Activated CD8-positive, alpha-beta memory T cell treated with anti-CD3 and anti-CD28 coated beads, Interleukin-2, amount 50 U/mL, for 48 hours (primary cell): ENCODE measurements at regions not wholly inside any gene's neighbourhood (a gene's known extent, or its start where the extent isn't known, plus 50 kb on each side); places are given as distances from the start of the nearest gene placed in this dataset.
A peak's percentile ranks its signal among the peaks of the same experiment; 100 is the strongest.

Source experiments
- DNase-seq: peaks from one replicate; pipeline ENCODE4 v3.0.0-alpha.2; 2020

DNA sequence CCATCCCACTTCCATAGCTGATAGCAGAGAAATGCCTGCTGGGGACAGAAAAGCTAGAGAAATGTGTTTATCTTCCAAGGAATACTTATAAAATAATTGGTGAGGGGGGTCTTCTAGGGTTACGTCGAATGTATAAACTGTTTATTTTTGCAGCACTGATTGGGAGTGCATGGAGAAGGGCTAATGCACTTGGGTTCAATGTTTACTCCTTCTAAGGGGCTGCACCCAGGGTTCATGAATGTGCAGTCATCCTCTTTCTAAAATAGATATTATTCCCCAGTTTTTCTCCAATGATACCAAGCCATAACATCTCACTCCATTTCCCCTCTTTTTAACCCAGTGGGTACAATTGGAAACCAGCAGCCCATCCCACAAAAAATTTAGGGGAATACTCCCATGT, 336.9 kb downstream of the ETS1 start:
- DNase-seq, result no peak

GRCh38 chr11:128246810-128247594, 340.4 kb downstream of the ETS1 start:
- no peak for DNase-seq

DNA sequence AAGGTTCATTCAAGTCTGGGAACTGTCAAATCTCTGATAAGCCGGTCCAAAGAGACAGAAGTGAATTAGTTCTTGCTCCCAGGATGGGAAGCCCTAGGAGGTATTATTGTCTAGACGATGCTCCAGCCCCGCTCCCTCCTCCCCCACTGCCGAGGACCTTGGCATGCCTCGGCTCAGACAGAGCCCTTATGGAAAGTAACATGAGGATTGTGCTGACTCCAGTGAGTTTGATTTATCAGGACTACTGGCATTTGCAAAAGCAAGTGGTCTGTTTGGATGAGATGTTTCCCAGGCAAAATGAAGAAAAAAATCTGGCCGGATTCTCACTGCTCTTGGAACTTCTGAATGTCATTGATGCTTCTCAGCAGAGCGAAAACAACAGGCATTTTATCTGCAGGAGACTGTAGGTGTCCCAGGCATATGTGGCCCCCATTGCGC, 341.0 kb downstream of the ETS1 start:
- no peak for DNase-seq

DNA sequence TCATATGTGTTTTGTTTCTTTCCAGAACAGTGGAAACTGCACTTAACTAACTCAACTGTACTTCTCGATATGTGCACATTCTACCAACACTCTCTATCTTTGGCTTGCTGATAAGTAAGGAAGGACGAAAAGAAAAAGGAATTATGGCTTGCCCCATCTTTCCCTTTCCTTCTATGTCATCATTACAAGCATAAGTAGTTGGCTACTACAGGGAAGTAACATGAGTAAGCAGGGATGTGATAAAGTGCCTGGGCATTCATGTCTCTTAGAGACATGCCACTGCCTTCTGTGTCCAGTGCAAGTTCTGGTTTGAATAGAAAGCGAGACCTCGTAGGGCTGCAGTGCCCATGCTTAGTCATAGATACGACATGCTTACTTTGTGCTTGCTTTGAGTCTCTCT, 342.5 kb downstream of the ETS1 start:
- DNase-seq, result no peak

- no peak for DNase-seq
These were observed 344.9 kb downstream of the ETS1 start for GRCh38 chr11:128242451-128242850.

DNA sequence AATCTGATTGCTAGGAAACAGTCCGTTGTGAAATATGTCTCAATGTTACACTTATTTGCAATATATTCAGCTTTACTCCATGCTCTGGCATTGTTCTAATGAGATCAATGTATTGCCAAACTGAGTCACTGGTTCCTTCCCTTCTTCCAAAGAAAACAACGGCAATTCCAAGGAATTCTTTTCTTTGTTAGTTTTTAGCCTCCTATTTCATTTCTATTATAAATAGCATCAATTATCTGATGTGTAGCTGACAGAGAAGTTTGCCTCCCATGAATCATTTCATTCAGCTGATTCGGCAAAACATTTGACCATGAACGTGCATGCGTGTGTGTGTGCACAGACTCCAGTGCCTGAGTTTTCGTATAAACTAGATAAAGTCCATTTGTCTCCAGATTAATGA, 346.8 kb downstream of the ETS1 start:
- no peak for DNase-seq

GRCh38 chr11:128239306-128239705, 348.1 kb downstream of the ETS1 start:
- DNase-seq, result no peak

- DNase-seq, result no peak
These were observed 348.7 kb downstream of the ETS1 start for GRCh38 chr11:128238521-128239265.

DNA sequence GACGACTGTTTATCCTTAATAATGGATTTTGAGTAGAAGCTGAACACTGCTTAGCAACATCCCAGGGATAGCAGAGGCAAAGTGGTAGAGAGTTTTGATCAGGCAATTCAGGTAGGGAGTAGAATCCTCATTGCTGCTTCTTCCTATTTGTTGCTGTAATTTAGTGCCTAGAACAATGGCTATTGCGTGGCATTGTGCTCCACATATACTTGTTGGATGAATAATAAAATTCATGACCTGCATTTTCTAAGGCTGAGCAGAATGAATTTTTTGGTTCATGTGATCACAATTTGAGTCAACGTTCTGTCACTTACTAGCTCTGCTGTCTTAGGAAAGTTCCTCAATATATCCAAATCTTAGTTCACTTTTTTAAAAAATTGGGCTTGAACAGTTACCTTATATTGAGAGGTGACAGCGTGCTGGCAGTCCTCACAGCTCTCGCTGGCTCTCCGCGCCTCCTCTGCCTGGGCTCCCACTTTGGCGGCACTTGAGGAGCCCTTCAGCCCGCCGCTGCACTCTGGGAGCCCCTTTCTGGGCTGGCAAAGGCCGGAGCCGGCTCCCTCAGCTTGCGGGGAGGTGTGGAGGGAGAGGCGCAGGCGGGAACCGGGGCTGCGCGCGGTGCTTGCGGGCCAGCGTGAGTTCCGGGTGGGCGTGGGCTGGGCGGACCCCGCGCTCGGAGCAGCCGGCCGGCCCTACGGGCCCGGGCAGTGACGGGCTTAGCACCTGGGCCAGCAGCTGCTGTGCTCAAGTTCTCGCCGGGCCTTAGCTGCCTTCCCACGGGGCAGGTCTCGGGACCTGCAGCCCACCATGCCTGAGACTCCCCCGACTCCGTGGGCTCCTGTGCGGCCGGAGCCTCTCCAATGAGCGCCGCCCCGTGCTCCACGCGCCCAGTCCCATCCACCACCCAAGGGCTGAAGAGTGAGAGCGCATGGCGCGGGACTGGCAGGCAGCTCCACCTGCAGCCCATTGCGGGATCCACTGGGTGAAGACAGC, 350.6 kb downstream of the ETS1 start:
- DNase-seq, result no peak

GRCh38 chr11:128235958-128236357, 351.4 kb downstream of the ETS1 start:
- no peak for DNase-seq

GRCh38 chr11:128235426-128235825, 351.9 kb downstream of the ETS1 start:
- DNase-seq, result no peak

DNA sequence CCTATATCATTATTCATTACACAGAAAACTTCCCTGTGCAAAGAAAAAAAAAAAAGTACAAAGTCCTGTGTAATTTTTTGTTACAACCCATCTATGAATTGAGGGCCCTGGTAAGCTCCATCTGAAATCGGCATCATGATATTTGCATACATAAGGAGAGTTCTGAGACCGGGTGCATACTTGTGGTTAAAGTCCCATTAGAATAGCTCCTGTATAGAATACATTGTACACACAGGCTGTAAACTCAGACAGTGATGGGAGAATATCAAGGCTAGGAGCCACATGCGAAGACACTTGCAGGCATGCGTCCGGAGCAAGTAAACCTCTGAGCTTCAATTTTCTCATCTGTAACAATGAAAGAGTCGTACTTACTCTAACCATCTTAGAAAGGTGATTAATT, 353.2 kb downstream of the ETS1 start:
- no peak for DNase-seq

- DNase-seq, result peak; percentile 81
These were observed 354.8 kb downstream of the ETS1 start for GRCh38 chr11:128232588-128232987.

DNA sequence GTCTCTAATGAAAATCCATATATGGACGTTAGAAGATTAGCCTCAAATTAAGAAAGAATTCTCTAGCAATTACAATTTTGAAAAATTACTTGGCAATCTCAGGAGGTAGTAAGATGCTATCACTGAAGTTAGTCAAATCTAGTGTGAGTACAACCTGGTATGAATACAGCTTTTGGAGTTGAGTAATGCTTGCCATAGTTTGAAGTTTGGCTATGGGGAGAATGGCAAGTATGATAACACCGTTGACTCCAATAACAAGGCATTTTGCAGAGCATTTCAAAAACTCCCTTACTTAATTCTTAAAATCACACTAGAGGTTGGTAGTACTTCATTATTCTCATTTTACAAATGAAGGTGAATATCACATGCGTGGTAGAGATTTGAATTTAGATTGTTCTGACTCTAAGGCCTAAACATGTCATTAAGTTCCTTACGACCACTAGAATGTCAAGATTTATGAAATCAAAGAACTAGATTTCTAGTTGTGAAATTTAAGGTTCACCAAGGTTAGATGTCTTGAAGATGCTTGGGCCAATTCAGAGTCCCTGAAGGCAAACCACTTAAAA, 355.4 kb downstream of the ETS1 start:
- no peak for DNase-seq

GRCh38 chr11:128227466-128227865, 359.9 kb downstream of the ETS1 start:
- no peak for DNase-seq

DNA sequence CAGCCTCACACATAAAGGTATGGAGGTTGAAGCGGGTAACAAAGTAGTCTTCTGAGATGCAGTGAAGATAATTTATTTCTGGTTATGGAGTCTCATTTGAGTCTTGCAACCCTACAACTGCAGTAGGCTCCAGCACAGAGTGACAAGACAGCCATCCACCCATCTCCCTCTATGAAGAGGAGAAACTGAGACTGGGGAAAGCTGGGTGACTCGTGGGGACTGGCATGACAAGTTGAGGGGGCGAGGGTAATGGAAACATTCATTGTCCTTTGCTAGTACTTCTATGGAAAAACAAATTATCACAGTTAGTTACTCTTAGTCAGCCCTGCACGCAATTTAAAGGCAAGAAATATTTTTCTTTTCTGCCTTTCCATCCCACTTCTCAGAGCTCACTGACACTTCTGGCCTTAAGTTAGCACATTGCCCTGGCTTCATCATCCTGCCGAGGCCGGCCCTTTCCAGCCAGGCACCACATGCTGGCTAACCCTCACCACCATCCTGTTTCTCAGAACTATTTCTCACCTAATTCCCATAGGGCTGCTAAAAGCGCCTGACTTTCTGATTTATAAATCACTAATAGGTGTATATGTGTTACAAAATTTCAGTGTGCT, 361.1 kb downstream of the ETS1 start:
- no peak for DNase-seq

GRCh38 chr11:128222245-128222884, 365.0 kb downstream of the ETS1 start:
- no peak for DNase-seq

DNA sequence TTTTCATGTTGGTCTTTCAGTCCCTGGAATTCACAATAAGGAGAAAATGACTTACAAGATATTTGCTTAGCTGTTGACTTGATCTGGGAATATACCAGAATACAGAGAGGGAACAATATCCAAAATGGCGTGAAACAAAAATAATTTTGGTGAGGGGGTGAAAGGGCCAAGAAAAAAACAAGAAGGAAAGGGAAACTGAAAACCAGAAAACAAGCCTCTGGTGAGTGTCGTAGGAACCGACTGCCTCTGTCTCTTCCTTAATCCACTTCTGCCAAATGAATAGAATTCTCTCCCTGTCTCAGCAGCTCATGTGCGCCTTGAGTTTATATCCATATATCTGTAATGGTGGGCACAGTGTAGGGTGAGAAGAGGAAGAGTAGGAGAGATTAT, 367.6 kb downstream of the ETS1 start:
- DNase-seq, result no peak

DNA sequence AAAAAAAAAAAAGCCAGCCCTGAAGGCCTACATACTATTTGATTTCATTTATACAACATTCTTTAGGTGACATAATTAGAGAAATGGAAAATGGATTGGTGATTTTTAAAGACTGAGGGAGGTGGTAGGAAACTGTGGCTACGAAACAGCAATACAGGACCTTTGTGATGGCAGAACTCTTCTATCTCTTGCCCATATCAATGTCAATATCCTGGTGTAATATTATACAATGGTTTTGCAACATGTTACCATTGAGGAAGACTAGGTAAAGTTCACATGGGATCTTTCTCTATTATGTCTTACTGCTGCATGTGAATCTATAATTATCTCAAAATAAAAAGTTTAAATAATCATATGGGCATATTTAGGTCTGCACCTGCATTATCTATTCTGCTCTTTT, 371.2 kb downstream of the ETS1 start:
- no peak for DNase-seq

- DNase-seq, result no peak
These were observed 372.0 kb downstream of the ETS1 start for GRCh38 chr11:128215238-128215882.

DNA sequence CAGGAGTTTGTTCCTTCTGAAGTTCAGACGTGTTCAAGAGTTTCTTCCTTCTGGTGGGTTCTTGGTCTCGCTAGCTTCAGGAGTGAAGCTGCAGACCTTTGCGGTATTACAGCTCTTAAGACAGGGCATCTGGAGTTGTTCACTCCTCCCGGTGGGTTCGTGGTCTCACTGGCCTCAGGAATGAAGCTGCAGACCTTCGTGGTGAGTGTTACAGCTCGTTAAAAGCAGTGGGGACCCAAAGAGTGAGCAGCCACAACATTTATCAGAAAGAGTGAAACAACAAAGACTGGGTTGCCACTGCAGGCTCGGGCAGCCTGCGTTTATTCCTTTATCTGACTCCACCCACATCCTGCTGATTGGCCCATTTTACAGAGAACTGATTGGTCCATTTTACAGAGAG, 373.1 kb downstream of the ETS1 start:
- no peak for DNase-seq
